GM12875 (cell line): ENCODE measurements at regions not wholly inside any gene's neighbourhood (a gene's known extent, or its start where the extent isn't known, plus 50 kb on each side); places are given as distances from the start of the nearest gene placed in this dataset.

Experiments used
- H3K4me3 ChIP-seq: one replicate; pipeline ENCODE4 v1.5.1; 2011; ENCODE audit warnings: low read depth, low read length, control low read depth
- TF ChIP-seq, protein P1 (sequence below): IDR thresholded peaks from 2 replicates; pipeline ENCODE4 v1.5.1; 2011; ENCODE audit warnings: low read depth, mild to moderate bottlenecking, control low read depth, inconsistent platforms, low read length, moderate library complexity, borderline replicate concordance; ENCODE audit not compliant: insufficient read depth

DNA sequence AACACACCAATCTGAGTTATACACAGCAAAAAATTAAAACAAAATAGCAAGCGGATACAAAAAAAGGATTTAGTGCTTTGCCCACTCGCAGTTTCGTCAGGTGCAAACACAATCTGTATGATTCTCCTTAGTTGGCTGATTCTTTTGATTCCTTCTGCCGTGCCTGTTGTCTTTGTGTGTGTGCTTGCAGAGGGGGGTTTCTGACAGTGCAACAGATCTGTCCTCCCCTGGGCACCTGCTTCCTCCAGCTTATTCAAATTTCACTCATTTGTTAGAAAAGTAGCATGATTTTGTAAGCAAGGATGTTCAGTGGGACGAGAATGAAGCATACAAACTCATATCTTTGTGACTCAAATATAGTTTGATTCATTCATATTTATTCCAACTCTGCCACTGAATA is 74.0 kb upstream of the NEO1 start:
- TF ChIP-seq, protein P1, sequence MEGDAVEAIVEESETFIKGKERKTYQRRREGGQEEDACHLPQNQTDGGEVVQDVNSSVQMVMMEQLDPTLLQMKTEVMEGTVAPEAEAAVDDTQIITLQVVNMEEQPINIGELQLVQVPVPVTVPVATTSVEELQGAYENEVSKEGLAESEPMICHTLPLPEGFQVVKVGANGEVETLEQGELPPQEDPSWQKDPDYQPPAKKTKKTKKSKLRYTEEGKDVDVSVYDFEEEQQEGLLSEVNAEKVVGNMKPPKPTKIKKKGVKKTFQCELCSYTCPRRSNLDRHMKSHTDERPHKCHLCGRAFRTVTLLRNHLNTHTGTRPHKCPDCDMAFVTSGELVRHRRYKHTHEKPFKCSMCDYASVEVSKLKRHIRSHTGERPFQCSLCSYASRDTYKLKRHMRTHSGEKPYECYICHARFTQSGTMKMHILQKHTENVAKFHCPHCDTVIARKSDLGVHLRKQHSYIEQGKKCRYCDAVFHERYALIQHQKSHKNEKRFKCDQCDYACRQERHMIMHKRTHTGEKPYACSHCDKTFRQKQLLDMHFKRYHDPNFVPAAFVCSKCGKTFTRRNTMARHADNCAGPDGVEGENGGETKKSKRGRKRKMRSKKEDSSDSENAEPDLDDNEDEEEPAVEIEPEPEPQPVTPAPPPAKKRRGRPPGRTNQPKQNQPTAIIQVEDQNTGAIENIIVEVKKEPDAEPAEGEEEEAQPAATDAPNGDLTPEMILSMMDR: no peak
- no peak overlapping the region for H3K4me3 ChIP-seq

GRCh38 chr15:72972362-72972761 is 79.9 kb upstream of the NEO1 start:
- H3K4me3 ChIP-seq: no peak overlapping the region
- TF ChIP-seq, protein P1: no peak

GRCh38 chr15:72971766-72972165 is 80.5 kb upstream of the NEO1 start:
- TF ChIP-seq, protein P1: no peak
- H3K4me3 ChIP-seq: no peak overlapping the region

- no peak overlapping the region for H3K4me3 ChIP-seq
- TF ChIP-seq, protein P1: no peak
Observed at GRCh38 chr15:72970933-72971760, 81.1 kb upstream of the NEO1 start.

- TF ChIP-seq, protein P1: no peak
- no peak overlapping the region for H3K4me3 ChIP-seq
Observed at GRCh38 chr15:72968531-72968922, 83.7 kb upstream of the NEO1 start.

DNA sequence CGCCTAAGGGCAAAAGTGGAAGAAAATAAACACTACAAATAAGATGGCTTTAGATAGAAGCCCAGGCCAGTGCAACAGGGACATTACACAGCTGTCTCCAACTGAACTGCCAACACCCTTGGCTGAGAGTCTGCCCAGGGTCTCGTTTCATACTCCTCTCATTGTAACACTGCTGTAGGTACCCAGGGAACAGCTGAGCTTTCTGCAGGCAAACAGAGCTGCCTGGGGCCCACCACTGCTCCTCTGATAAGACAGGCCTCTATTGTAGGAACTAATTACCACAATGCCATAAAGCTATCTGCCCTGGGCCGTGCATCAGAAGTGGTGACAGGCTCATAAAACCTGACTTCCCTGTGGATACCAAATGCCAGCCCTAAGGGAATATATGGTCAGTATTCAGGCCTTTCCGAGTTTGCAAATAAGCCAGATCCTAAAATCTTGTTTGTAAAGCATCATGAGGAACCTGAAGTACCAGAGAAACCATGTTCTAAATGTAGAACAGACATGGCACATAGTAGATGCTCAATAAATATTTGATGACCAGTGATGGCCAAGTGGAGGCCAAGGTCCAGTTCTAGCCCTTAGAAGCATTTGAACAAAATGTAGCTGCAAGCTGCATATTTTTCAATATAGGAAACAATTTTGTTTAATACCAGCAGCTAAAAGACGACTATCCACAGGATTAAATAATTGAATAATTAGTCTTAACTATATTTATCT is 84.3 kb upstream of the NEO1 start:
- TF ChIP-seq, protein P1: no peak
- no peak overlapping the region for H3K4me3 ChIP-seq

GRCh38 chr15:72967397-72967796 is 84.9 kb upstream of the NEO1 start:
- no peak overlapping the region for H3K4me3 ChIP-seq
- TF ChIP-seq, protein P1: no peak
